ENCODE measurements at regions not wholly inside any gene's neighbourhood (a gene's known extent, or its start where the extent isn't known, plus 50 kb on each side); places are given as distances from the start of the nearest gene placed in this dataset.

DNA sequence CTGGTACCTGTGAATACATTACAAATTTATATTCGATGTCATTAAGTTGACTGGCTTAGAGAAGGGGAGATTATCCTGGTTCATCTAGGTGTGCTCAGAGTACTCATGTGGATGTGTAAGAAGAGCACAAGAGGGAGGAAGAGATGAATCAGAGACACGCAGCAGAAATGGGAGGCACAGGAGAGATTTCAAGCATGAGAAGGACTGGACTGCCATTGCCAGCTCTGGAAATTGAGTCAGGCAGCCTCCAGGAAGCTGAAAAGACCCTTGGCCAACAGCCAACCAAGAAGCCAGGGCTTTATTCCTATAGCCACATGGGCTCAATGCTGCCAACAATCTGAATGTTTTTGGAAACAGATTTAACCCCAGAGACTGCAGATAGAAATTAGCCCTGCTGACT is 1390.0 kb downstream of the STIM2 start:
- Histone ChIP-seq H3K4me1 (no peaks in the 10 kb centered on the region), H3K27me3 (no peaks in the 10 kb centered on the region), H3K36me3 (no peaks in the 10 kb centered on the region), H3K9me3 (peaks cover 0 to 11% (median 0%) of the 10 kb centered on the region in 12 donors), H3K27ac (no peak overlapping the region), H3K4me3 (no peak overlapping the region)
- no peak for TF ChIP-seq POLR2A (IDR thresholded peaks at IDR 0.05)
- TF ChIP-seq, protein P1, sequence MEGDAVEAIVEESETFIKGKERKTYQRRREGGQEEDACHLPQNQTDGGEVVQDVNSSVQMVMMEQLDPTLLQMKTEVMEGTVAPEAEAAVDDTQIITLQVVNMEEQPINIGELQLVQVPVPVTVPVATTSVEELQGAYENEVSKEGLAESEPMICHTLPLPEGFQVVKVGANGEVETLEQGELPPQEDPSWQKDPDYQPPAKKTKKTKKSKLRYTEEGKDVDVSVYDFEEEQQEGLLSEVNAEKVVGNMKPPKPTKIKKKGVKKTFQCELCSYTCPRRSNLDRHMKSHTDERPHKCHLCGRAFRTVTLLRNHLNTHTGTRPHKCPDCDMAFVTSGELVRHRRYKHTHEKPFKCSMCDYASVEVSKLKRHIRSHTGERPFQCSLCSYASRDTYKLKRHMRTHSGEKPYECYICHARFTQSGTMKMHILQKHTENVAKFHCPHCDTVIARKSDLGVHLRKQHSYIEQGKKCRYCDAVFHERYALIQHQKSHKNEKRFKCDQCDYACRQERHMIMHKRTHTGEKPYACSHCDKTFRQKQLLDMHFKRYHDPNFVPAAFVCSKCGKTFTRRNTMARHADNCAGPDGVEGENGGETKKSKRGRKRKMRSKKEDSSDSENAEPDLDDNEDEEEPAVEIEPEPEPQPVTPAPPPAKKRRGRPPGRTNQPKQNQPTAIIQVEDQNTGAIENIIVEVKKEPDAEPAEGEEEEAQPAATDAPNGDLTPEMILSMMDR (IDR thresholded peaks at IDR 0.05) = no peak
- DNase-seq (no peak), ATAC-seq (no peak)
- intact Hi-C loops (cut with DNase I) = no loop called here
- 79 to 91% (median 89%) methylated on average over 2 of the region's 2 CpGs for WGBS, 4 donors

DNA sequence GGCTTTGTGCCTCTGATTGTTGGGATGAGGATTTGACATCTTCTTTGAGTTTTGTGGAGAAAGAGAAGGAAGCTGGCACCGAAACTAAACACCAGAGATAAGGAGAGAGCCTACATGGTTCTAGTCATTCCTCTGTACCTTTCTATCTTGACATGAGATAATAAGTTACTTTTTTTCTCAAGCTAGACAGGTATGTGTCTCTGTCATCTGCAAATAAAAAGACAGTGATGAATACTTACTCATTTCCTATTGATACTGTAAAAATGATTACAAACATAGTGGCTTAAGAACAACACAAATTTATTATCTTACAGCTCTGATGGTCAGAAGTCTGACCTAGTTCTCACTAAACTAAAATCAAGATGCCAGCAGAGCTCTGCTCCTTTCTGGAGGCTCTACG is 1391.2 kb downstream of the STIM2 start:
- intact Hi-C loops (cut with DNase I) = no loop called here
- TF ChIP-seq, protein P1 (IDR thresholded peaks at IDR 0.05) = no peak
- no peak for TF ChIP-seq POLR2A (IDR thresholded peaks at IDR 0.05)
- no peaks in the 10 kb centered on the region for H3K36me3 ChIP-seq
- no peak overlapping the region for H3K4me3 ChIP-seq
- no peak overlapping the region for H3K27ac ChIP-seq
- DNase-seq (no peak), ATAC-seq (no peak)
- no peaks in the 10 kb centered on the region for H3K4me1 ChIP-seq
- no peaks in the 10 kb centered on the region for H3K27me3 ChIP-seq
- peaks cover 0 to 11% (median 0%) of the 10 kb centered on the region in 12 donors for H3K9me3 ChIP-seq
- WGBS, 4 donors = 80 to 90% (median 88%) methylated on average over 2 of the region's 2 CpGs

DNA sequence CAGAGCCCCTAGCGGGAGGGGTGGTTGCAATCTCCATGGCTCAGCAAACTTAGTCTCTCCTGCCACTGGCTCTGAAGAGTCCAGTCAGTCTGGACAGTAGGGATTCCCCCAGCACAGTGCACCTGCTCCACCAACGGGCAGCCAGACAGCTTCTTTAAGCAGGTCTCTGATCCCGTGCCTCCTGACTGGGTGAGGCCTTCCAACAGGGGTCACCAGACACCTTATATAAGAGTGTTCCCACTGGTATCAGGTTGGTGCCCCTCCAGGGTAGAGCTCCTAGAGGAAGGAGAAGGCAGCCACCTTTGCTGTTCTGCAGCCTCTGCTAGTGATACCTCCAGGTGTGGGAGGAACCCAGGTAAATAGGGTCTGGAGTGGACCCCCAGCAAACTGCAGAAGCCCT is 1393.4 kb downstream of the STIM2 start:
- H3K4me3 ChIP-seq = no peak overlapping the region
- WGBS, 4 donors = 83 to 94% (median 87%) methylated on average over 3 of the region's 3 CpGs
- no peaks in the 10 kb centered on the region for H3K36me3 ChIP-seq
- no peak for TF ChIP-seq POLR2A (IDR thresholded peaks at IDR 0.05)
- TF ChIP-seq, protein P1 (IDR thresholded peaks at IDR 0.05) = no peak
- no peaks in the 10 kb centered on the region for H3K27me3 ChIP-seq
- H3K4me1 ChIP-seq = no peaks in the 10 kb centered on the region
- no peak for ATAC-seq
- peaks cover 0 to 11% (median 0%) of the 10 kb centered on the region in 12 donors for H3K9me3 ChIP-seq
- DNase-seq = peak in 1 of 5 donors; percentile 18
- H3K27ac ChIP-seq = no peak overlapping the region
- intact Hi-C loops (cut with DNase I) = no loop called here

DNA sequence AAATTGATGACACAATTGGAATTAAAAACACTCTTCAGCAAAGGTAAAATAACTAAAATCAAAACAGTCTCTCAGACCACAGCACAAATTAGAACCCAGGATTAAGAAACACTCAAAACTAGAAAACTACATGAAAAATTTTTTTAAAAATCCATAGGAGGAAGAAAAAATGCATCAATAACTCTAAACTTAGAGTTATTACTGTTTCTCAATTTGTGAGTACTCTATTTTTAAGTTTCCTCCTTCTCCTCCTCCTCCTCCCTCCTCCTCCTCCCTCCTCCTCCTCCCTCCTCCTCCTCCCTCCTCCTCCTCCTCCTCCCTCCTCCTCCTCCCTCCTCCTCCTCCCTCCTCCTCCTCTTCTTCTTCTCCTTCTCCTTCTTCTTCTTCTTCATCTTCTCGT is 1395.7 kb downstream of the STIM2 start:
- no peak overlapping the region for H3K4me3 ChIP-seq
- ATAC-seq (no peak), DNase-seq (no peak)
- H3K27ac ChIP-seq = no peak overlapping the region
- peaks cover 0 to 11% (median 0%) of the 10 kb centered on the region in 12 donors for H3K9me3 ChIP-seq
- TF ChIP-seq, protein P1 (IDR thresholded peaks at IDR 0.05) = no peak
- TF ChIP-seq POLR2A (IDR thresholded peaks at IDR 0.05) = no peak
- no peaks in the 10 kb centered on the region for H3K4me1 ChIP-seq
- no peaks in the 10 kb centered on the region for H3K36me3 ChIP-seq
- H3K27me3 ChIP-seq = no peaks in the 10 kb centered on the region
- intact Hi-C loops (cut with DNase I) = no loop called here
- 83 to 98% (median 93%) methylated on average over 1 of the region's 1 CpG for WGBS, 4 donors

Data from heart left ventricle (tissue), 16 donors.